ENCODE measurements at regions not wholly inside any gene's neighbourhood (a gene's known extent, or its start where the extent isn't known, plus 50 kb on each side); places are given as distances from the start of the nearest gene placed in this dataset.

GRCh38 chrX:110938977-110939732, 143.5 kb upstream of the CHRDL1 start:
- TF ChIP-seq CTCF (IDR thresholded peaks at IDR 0.05; ENCODE audit: extremely low read depth in 1 of 2, insufficient read depth in 1 of 2, low read depth in 1 of 2, low read length in 2 of 2) (no peak), EZH2 (IDR thresholded peaks at IDR 0.05; ENCODE audit: borderline replicate concordance, low read depth, low read length, severe bottlenecking) (no peak), MAX (IDR thresholded peaks at IDR 0.05; ENCODE audit: insufficient read depth, insufficient read length) (no peak), FOS (IDR thresholded peaks at IDR 0.05; ENCODE audit: borderline replicate concordance, insufficient read depth, low read length) (no peak), POLR2AphosphoS5 (IDR thresholded peaks at IDR 0.05; ENCODE audit: insufficient read depth, low read depth, low read length) (no peak), POLR2A (IDR thresholded peaks at IDR 0.05; ENCODE audit: low read depth, low read length) (no peak), JUN (IDR thresholded peaks at IDR 0.05; ENCODE audit: borderline replicate concordance, insufficient read depth, insufficient read length, low read depth) (no peak), GATA2 (IDR thresholded peaks at IDR 0.05; ENCODE audit: insufficient read depth, insufficient read length, low read depth, low read length) (no peak)

All from endothelial cell of umbilical vein (primary cell).